Left hindlimb (tissue), 1 donor: ENCODE measurements at regions not wholly inside any gene's neighbourhood (a gene's known extent, or its start where the extent isn't known, plus 50 kb on each side); places are given as distances from the start of the nearest gene placed in this dataset.

Experiments
- DNase-seq: peaks from one replicate; pipeline ENCODE4 v3.0.0-alpha.2; 2018

GRCh38 chr2:223107825-223108224 is 55.8 kb downstream of the KCNE4 start:
- no peak for DNase-seq

DNA sequence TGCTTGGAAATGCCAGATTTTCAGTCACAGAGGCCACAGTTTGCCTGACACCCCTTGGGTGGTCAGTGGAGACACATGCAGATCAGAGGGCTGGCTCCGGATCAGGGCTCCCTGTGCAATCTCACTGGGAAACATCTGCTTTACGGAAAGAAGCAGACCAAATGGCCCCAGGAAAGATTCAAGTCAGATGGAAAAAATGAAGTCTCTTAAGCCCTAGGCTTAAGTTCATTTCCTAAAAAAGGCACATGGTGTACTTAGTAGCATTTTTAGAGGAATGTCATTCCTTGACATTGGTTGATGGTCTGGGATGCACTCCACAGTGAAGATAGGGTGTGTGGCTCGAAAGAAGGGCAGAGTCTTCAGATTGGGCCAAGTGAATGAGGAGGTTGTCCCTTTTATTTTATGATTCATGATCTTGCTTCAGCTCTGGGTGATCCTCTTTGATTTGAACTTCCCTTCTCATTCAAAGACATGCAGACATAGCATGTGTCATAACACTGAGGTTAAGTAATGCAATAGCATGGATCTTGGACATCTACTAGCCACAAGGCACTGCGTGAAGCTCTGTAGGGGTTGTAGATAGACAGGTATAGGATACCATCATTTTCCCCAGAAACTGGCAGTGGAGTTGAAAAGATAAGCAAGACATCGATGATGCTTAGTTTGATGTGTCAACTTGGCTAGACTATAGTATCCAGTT is 56.5 kb downstream of the KCNE4 start:
- peak; percentile 61 for DNase-seq

- no peak for DNase-seq
These were observed 57.4 kb downstream of the KCNE4 start for GRCh38 chr2:223109341-223109740.

DNA sequence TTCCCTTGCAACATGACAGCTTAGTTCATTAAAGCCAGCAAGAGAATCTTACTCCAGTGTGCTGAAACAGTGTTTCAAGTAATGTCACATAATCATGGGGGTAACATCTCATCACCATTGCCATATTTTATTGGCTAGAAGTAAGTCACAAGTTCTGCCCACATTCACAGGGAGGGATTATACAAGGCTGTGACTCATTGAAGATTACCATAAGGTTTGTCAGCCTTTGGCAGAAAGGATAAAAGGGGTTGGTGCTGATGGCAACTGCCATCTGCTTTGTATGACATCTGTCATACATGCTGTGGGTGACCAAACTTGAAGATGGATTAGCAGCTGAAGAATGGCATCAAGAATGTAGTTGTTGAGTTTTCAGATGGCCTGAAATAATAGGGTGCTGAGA is 61.2 kb downstream of the KCNE4 start:
- DNase-seq: no peak

DNA sequence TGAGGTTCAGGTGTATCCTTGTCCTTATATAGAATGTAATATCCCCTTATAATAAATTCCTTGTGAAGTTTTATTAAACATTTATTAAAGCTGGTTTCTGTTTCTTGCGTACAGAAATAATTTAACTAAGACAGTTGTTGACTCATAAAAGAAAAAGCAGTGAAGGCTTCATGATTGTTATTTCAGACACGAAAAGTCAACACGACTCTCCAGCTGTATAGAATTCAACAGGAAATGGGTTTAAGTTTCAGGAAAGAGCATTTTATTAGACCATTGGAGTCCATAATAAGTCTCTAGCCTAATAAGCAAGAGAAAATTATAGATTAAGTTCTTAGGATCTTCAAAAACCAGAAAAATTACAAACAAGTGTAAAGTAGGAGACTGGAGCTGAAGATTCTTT is 62.2 kb downstream of the KCNE4 start:
- DNase-seq: no peak

GRCh38 chr2:223114917-223115316 is 62.9 kb downstream of the KCNE4 start:
- DNase-seq: no peak

DNA sequence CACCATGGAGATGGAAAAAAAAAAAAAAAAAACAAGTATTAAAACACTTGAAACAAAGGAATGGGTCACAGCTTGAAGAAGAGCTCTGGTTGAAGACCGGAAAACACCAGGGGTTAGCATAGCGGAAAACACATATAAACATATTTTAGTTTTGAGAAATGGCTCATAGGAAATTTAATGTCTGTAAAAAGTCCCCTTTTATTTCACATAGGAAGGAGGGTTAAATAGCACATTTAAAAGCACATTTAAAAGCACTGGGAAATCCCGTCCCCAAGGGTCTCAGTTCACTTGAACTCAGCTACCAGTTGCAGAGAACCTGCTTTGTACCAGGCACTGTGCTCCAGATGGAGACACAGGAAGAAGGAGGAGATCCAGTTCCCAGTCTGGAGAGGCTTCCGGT is 65.5 kb downstream of the KCNE4 start:
- DNase-seq: no peak

GRCh38 chr2:223121283-223121682 is 69.3 kb downstream of the KCNE4 start:
- DNase-seq: no peak

GRCh38 chr2:223122781-223123180 is 70.8 kb downstream of the KCNE4 start:
- no peak for DNase-seq

DNA sequence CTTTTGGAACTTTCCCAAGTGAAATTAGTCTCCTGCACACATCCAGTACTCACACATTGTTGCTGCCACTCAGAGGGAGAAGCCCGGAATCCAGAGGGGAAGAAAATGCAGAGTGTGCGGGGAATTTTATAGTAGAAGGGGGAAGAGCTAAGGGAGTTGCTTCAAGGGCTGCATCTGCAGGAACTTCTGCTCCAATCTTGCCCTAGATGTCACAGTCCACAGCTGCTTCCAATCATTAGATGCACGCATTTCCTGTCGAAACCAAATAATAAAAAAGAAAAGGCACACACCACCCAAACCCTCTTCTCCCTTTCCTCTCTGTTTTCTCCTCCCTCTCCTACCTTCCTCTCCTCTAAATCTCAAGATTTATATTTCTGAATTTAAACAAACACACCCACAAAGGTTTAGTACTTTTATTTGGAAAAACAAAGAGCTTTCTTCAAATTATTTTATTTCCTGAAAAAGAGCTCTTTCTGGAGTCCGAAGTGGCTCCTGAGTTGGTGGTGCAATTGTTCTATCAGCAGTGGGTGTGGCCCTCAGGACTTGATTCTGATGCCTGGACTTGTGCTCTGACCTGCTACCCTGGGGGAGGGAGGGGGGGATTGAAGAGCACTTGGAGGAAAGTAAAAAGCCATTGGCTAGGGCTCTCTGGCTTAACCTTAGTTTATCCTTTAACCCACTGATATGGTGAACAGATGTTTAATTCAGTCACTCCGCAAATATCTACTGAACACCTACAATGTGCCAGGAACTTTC is 72.0 kb downstream of the KCNE4 start:
- no peak for DNase-seq

DNA sequence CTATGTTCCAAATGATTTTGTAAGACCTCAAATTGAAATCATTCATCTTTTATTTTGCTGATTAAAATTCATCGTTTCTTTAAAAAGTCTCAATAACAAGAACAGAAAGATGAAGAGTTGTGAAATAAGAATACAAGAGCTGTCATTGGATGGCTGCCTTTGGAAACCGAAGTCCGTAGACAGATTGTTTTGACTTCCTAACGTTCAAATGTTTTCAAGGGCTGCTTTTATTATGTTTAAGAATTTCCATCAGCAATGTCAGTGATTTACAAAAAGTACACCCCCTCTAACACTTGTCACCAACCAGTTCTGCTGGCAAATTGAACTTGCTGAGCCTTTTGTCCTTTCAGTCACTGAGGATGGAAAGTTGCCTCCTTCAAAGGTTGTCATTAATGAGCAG is 89.6 kb downstream of the KCNE4 start:
- no peak for DNase-seq

GRCh38 chr2:223142118-223142517 is 90.1 kb downstream of the KCNE4 start:
- DNase-seq: no peak

- no peak for DNase-seq
These were observed 95.4 kb downstream of the KCNE4 start for GRCh38 chr2:223147431-223147830.

GRCh38 chr2:223148516-223148915 is 96.5 kb downstream of the KCNE4 start:
- DNase-seq: no peak

DNA sequence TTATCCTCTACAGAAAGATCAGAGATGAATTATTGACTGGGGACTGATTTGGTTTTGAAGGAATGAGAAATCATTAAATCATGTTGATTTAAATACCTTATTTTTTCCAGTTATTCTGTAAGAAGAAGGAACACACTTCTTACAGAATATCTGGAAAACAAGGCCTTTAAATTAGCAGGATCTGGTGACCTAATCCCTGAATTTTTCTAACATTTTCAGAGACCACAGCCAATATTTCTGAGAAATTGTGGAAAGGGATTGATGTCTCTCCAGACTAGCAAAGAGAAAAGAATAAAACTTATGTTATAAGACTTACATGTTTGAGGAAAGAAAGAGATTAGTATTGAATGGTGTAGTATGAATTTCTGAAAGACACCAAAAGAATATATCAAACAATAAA is 104.0 kb downstream of the KCNE4 start:
- no peak for DNase-seq

GRCh38 chr2:223161873-223162458 is 110.0 kb downstream of the KCNE4 start:
- DNase-seq: no peak

- no peak for DNase-seq
These were observed 113.6 kb downstream of the KCNE4 start for GRCh38 chr2:223165423-223166214.

DNA sequence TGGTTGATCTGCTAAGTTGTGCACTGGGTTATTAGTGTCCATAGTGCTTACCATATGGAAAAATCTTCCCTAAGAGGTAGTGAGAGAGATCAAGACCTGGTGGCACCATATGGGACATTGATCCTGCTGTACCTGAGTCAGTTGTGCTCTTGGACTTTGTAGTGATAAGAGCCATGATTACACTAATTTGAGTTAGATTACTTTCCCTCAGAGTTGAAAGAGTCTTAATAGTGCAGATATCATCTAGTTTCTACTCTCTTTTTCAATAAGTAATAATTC is 114.2 kb downstream of the KCNE4 start:
- DNase-seq: no peak

- no peak for DNase-seq
These were observed 115.1 kb downstream of the KCNE4 start for GRCh38 chr2:223166983-223167650.

DNA sequence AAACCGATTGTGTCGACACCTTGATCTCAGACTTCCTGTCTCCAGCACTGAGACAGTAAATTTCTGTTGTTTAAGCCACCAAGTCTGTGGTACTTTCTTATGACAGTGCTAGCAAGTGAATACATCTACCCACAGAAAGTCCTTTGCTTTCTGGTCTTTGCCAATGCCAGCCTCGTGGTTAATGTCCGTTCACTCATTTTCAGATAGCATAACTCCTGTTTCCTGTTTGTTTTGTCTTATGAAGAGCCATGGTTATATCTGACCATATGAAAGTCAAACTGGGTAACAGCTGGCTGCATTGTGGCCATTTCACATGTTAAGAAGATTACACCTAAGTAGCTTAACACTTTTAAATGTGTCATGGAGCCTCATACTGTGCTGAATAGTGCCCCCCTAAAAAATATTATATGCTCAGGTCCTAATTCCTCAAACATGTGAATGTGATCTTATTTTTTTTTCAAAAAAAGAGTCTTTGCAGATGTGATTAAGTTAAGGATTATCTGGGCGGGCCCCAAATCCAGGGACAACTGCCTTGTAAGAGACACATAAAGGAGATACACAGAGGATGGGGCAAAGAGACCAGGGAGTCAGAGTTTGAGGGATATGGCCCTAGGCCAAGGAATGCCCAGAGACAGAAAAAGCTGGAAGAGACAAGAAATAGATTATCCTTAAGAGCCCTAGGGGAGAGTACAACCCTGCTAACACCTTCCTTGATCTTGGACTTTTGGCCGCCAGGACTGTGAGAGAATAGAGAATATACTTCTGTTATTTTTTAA is 118.0 kb downstream of the KCNE4 start:
- DNase-seq: no peak

GRCh38 chr2:223176970-223177369 is 125.0 kb downstream of the KCNE4 start:
- no peak for DNase-seq

DNA sequence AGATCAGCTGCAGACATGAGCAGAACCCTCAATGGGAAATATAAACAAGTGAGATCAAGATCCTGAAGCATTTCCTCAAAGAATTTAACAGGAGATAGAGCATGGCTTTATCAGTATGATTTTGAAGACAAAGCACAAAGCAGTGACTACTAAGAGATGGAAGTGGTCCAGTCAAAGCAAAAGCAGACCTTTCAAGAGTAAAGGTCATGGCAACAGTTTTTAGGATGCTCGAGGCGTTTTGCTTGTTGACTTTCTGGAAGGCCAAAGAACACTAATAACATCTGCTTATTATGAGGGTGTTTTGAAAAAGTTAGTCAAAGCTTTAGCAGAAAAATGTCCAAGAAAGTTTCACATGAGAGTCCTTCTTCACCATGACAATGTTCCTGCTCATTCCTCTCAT is 128.5 kb downstream of the KCNE4 start:
- DNase-seq: no peak
